Bronchial epithelial cell (primary cell): ENCODE measurements at regions not wholly inside any gene's neighbourhood (a gene's known extent, or its start where the extent isn't known, plus 50 kb on each side); places are given as distances from the start of the nearest gene placed in this dataset.

Experiments used
- DNase-seq: peaks from one replicate; pipeline ENCODE4 v3.0.0-alpha.2; 2010; ENCODE audit warnings: low read depth
- FAIRE-seq: peaks from 2 replicates; lab custom pipeline; 2011; peaks lifted over from hg19 to GRCh38; lab: Jason Lieb, UNC
- H3K27me3 ChIP-seq: 2 replicates; pipeline ENCODE4 v1.5.1; 2011; ENCODE audit warnings: low read length; ENCODE audit not compliant: control insufficient read depth, insufficient read depth
- H3K36me3 ChIP-seq: 2 replicates; pipeline ENCODE4 v1.5.1; 2011; ENCODE audit warnings: low read length; ENCODE audit not compliant: control insufficient read depth, insufficient read depth
- H3K4me3 ChIP-seq: 2 replicates; pipeline ENCODE4 v1.5.1; 2011; ENCODE audit warnings: mild to moderate bottlenecking, low read depth, low read length, control low read depth
- CTCF ChIP-seq: IDR thresholded peaks from 2 replicates; pipeline ENCODE4 v1.5.1; 2011; ENCODE audit warnings: mild to moderate bottlenecking, moderate library complexity, low read length, control low read depth, inconsistent platforms; ENCODE audit not compliant: insufficient read depth, severe bottlenecking

- no peaks in the 10 kb centered on the region for H3K36me3 ChIP-seq
- no peaks in the 10 kb centered on the region for H3K27me3 ChIP-seq
- TF ChIP-seq CTCF = no peak
- no peak for DNase-seq
- no peak for FAIRE-seq
- no peak overlapping the region for H3K4me3 ChIP-seq
Measured at GRCh38 chr4:159899596-159899995, 796.7 kb downstream of the RAPGEF2 start.

- Histone ChIP-seq H3K36me3 (no peaks in the 10 kb centered on the region), H3K4me3 (no peak overlapping the region), H3K27me3 (no peaks in the 10 kb centered on the region)
- DNase-seq = no peak
- no peak for FAIRE-seq
- TF ChIP-seq CTCF = no peak
Measured at GRCh38 chr4:159900562-159900961, 797.7 kb downstream of the RAPGEF2 start.

GRCh38 chr4:159902648-159903047 lies 799.8 kb downstream of the RAPGEF2 start:
- no peak for DNase-seq
- H3K36me3 ChIP-seq = no peaks in the 10 kb centered on the region
- no peaks in the 10 kb centered on the region for H3K27me3 ChIP-seq
- no peak overlapping the region for H3K4me3 ChIP-seq
- FAIRE-seq = no peak
- no peak for TF ChIP-seq CTCF

- DNase-seq (no peak), FAIRE-seq (no peak)
- no peaks in the 10 kb centered on the region for H3K36me3 ChIP-seq
- H3K27me3 ChIP-seq = no peaks in the 10 kb centered on the region
- no peak for TF ChIP-seq CTCF
- no peak overlapping the region for H3K4me3 ChIP-seq
Measured at GRCh38 chr4:159904906-159905305, 802.0 kb downstream of the RAPGEF2 start.

- Histone ChIP-seq H3K27me3 (no peaks in the 10 kb centered on the region), H3K36me3 (no peaks in the 10 kb centered on the region), H3K4me3 (no peak overlapping the region)
- DNase-seq = no peak
- no peak for TF ChIP-seq CTCF
- FAIRE-seq = no peak
Measured at GRCh38 chr4:159906051-159906450, 803.2 kb downstream of the RAPGEF2 start.

- no peak for TF ChIP-seq CTCF
- FAIRE-seq (no peak), DNase-seq (no peak)
- no peaks in the 10 kb centered on the region for H3K27me3 ChIP-seq
- H3K4me3 ChIP-seq = no peak overlapping the region
- no peaks in the 10 kb centered on the region for H3K36me3 ChIP-seq
Measured at GRCh38 chr4:159906517-159906916, 803.6 kb downstream of the RAPGEF2 start.
